Dermis microvascular lymphatic vessel endothelial cell (primary cell): ENCODE measurements at regions not wholly inside any gene's neighbourhood (a gene's known extent, or its start where the extent isn't known, plus 50 kb on each side); places are given as distances from the start of the nearest gene placed in this dataset.
A peak's percentile ranks its signal among the peaks of the same experiment; 100 is the strongest.

Source experiments
- DNase-seq, 2 donors: peaks; one replicate each; pipeline versions ENCODE4 v3.0.0 to v3.0.0-alpha.2; 2010; ENCODE audit warnings: low read depth in 2 of 2

GRCh38 chr3:72008226-72008996, 223.5 kb upstream of the PROK2 start:
- DNase-seq = no peak

GRCh38 chr3:72006631-72007556, 221.9 kb upstream of the PROK2 start:
- no peak for DNase-seq

DNA sequence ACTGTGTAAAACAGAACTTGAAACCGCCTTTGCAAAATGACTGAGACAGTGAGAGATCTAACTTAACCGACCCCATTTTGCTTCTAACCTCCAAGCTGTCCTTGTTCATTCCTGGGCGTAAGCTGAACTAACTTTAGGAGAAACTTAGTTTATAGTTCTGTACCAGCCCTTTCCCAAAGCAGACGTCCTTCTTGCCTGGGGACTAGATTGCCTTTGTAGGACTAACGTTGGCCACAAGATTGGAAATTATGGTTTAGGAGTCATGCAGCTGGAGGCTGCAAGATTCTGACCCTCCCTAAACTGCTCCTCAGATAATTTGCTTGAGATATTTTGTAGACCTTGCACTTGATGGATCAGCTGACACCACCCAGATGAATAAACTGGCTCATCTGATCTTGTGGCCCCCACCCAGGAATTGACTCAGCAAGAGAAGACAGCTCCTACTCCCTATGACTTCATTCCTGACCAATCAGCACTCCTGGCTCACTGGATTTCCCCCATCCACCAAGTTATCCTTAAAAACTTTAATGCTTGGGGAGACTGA, 219.9 kb upstream of the PROK2 start:
- DNase-seq = no peak

DNA sequence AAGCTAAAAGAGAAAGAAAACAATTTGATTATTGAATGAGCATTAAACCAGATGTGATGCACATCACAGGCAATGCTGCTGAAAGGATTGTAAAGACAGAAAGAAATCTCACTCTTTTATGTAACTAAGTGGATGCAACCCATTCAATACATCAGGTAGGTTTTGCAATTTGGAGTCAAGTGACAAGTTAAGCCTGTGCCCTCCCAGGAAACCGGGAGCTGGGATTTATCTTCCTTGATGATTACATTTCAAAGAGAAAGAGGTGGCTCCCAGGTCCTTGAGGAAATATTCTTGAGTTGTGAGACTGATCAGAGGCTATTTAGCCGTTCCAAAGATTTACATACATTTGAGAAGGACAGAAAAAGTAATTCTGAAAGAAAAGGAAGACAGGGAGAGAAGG, 219.0 kb upstream of the PROK2 start:
- DNase-seq = no peak

- DNase-seq = no peak
Observed at GRCh38 chr3:72001758-72002157, 216.8 kb upstream of the PROK2 start.

GRCh38 chr3:71998995-71999673, 214.2 kb upstream of the PROK2 start:
- DNase-seq = no peak

GRCh38 chr3:71997066-71997653, 212.2 kb upstream of the PROK2 start:
- no peak for DNase-seq

GRCh38 chr3:71994906-71995305, 210.0 kb upstream of the PROK2 start:
- DNase-seq = no peak

DNA sequence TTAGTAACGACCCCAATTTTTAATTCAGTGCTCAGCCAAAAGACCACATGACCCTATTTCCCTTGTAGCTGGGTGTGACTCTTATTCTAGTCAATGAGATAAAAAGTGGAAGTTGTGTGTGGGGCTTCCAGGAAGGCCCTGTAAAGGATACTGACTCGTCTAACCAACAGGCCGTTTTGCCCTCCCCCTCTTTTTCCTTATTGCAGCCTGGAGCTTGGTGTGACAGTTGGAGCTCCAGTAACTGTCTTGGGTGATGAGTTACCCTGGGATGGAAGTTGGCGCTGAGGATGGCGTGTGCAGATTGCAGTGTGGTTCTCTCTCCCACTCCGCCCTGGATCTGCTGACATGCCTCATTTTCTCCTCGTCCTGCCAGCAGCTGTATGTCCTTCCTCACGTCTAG, 209.3 kb upstream of the PROK2 start:
- no peak for DNase-seq

DNA sequence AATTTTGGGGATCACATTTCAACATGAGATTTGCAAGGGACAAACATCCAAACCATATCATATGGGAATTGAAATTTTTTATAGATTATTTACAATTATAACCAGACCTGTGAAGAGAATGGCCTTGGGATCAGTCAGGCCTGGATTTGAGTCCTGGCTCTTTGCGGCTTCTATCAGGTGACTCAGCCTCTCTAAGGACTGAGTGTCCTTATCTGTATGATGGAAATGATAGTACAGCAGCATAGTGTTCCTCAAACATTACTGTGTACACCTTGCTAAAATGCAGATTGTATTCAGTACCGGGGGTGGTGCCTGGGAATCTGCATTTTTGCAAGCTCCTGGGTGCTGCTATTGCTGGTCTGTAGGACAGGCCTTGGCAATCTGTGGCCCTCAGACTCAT, 206.7 kb upstream of the PROK2 start:
- DNase-seq = no peak

DNA sequence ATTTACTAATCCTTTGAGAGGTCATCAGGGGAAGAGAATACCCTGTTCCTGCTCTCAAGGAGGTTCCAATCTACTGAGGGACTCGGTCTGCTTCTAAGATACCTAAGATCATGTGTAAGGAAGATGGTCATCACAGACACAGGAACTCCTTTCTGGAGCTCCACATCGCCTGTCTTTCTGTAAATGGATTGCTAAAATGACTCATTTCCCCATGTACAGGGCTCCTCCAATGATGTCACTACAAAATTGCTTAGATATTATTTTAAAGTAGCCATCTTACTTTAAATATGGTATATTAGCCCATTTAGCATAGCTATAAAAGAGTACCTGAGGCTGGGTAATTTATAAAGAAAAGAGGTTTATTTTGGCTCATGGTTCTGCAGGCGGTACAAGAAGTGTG, 206.1 kb upstream of the PROK2 start:
- DNase-seq = no peak

- DNase-seq = no peak
Observed at GRCh38 chr3:71990545-71990944, 205.6 kb upstream of the PROK2 start.

GRCh38 chr3:71989165-71989564, 204.2 kb upstream of the PROK2 start:
- DNase-seq = no peak

DNA sequence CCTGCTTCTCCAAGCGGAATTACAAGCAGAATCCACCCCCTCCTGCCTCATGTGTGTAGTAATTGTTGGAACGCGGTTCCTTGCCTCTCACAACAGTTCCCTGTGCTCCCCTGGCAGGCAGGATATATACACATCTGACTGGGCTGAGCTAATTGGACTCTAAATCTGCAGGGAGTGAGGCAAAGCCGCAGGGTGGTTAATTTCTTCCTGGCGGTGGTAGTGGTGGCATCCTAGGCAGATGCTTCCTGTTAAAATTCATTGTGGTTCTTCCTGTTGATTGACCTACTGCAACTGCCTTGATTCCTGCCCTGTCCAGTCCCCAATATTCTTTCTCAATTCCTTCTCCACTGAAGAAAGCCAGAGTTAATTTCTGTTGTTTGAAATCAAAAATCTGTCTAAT, 202.9 kb upstream of the PROK2 start:
- peak; percentile 42 to 73 for DNase-seq

GRCh38 chr3:71987089-71987735, 202.3 kb upstream of the PROK2 start:
- peak; percentile 6 to 37 for DNase-seq

- DNase-seq = no peak
Observed at GRCh38 chr3:71986606-71987005, 201.7 kb upstream of the PROK2 start.

GRCh38 chr3:71984843-71985613, 200.1 kb upstream of the PROK2 start:
- DNase-seq = no peak

DNA sequence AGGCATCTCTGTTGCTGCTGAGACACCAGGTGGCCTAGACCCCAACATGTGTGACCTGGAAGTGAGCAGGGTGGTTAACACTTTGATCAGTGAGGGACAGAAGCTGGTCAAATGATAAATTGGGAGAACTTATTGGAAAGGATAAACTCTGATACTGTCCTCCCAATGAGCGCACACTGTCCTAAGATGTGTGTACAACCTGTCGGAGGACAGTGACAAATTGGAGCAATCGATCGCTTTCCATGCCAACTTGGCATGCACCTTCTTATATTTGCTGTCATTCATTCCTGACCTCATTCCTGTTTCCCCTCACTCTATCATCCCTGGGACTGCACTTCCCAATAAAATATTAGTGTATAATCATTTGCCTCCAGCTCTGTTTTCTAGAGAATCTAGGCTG, 198.7 kb upstream of the PROK2 start:
- no peak for DNase-seq

- peak in 1 of 2 donors; percentile 21 for DNase-seq
Observed at GRCh38 chr3:71982506-71983258, 197.7 kb upstream of the PROK2 start.
